ENCODE measurements at regions not wholly inside any gene's neighbourhood (a gene's known extent, or its start where the extent isn't known, plus 50 kb on each side); places are given as distances from the start of the nearest gene placed in this dataset.
"Not testable (repeated sequence)": the region's sequence is repeated elsewhere in the genome, so short reads cannot be mapped to it uniquely, and the experiment has no call there.

DNA sequence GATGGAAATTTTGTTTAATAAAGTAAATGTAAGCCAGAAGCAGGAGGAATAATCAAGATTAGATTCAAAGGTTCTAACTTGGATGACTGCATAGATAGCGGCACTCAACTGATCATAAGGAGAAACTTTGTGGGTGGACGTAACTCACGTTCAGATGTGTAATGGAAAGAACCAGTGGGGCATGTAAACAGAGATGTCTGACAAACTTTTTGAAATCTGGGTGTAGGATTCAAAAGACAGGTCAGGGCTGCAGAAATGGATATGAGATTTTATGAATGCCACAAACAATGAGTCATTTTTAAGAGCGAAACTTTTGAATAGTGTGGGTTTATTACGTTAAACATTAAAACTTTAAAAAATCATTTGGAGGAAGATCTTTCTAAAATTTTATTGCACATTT is 375.6 kb downstream of the GBA3 start:
- DNase-seq: no peak

DNA sequence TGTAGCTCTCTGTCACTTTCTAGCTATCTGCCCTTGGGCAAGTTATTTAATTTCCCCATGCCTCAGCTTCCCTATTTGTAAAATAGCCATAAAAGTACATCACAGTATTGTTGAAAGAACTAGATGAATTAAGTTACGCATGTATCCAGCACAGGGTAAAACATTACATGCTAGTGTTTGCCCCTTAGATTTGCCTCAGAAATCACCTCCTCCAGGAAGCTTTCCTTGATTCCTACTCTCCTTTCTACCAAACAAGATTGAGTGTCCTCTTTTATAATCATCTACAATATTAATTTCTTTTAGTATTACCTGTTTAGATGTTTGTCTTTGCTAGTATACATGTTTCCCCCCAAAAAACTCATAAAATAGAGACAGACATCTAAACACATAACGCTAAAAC is 369.5 kb downstream of the GBA3 start:
- no peak for DNase-seq

- DNase-seq: no peak
These were observed 368.7 kb downstream of the GBA3 start for GRCh38 chr4:23061431-23061830.

GRCh38 chr4:23060776-23061175 is 368.0 kb downstream of the GBA3 start:
- no peak for DNase-seq

DNA sequence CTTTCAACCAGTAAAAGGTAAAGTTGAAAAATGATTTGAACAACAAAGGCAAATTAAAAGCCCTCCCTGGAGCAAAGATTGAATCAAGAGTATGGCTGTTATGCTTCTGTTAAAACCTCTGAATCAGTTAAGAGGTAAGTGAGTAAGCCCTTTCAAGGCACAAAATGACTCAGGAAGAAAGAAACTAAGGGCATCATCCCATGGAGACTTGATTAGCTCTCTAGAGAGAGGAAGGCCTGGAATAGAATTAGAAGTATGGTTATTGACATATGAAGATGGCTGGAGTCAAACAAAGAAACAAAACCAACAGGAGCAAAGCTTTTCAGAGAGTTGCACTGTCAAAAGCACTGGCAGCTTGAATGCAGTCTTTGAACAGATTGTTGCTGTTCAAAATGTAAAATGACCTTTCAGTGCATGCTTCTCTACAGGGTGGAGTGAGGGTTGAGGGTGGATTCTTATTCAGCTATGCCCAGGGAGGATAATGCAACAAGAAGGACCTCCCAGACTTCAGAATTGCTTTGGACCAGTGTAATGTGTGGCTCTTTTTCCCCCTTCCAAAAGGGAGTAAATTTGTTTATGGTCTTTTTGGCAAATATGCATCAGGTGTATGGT is 365.5 kb downstream of the GBA3 start:
- DNase-seq: no peak

- DNase-seq: no peak
These were observed 348.8 kb downstream of the GBA3 start for GRCh38 chr4:23041501-23041900.

- no peak for DNase-seq
These were observed 347.8 kb downstream of the GBA3 start for GRCh38 chr4:23040539-23040938.

DNA sequence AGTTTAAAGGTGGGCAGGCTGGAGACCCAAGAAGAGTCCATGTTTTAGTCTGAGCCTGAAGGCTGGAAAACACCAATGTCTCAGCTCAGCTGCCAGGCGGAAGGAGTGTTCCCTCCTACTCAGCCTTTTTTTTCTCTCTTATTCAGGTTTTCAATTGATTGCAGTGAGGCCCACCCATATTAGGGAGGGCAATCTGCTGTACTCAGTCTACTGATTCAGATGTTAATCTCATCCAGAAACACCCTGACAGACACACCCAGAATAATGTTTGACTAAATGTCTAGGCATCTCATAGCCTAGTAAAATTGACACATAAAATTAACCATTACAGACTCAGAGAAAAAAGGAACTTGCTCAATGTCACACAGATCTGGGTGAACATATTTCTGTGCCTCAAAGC is 347.1 kb downstream of the GBA3 start:
- no peak for DNase-seq

- DNase-seq: no peak
These were observed 346.1 kb downstream of the GBA3 start for GRCh38 chr4:23038626-23039491.

DNA sequence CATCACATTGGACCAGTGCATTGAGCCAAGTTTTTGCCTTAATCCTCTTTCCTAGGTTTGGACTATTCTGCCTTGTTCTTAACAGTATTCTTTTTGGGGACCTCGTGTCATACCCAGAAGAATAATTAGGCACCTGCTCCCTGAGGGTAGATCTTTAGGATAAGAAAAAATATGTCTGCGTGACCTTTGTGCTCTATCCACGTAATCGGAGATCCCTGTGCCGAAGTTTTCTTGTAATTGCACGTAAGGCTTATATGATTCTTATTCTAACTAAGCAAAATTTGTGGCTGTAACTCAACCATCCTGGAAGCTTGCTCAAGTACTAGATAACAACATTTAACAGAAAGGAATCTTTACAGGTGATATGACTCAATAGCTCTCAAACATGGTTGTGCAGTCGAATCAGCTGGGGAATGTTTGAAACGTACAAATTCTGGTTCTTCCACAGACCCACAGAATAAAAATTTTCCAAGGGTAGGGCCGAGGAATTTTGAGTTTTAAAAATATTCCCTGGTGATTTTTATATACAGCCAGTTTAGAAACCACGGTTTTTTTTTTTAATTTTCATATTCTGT is 344.3 kb downstream of the GBA3 start:
- DNase-seq: no peak

DNA sequence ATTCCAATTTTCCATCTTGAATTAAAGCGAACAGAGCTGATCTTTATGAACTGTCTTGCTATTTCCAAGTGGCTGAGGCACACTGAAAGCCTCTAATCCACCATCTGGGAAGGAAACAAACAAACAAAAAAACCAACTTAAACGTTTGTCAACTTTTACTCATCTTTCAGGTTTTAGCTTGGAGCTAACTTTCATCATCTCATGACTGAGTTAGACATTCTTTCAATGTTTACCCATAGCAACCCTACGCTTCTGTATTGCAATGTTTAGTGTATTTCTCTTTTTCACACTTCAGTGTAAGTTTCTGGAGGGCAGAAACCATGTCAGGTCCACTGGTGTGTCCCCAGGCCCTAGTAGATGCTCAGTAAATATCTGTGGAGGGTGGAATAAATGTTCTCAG is 343.8 kb downstream of the GBA3 start:
- DNase-seq: no peak

DNA sequence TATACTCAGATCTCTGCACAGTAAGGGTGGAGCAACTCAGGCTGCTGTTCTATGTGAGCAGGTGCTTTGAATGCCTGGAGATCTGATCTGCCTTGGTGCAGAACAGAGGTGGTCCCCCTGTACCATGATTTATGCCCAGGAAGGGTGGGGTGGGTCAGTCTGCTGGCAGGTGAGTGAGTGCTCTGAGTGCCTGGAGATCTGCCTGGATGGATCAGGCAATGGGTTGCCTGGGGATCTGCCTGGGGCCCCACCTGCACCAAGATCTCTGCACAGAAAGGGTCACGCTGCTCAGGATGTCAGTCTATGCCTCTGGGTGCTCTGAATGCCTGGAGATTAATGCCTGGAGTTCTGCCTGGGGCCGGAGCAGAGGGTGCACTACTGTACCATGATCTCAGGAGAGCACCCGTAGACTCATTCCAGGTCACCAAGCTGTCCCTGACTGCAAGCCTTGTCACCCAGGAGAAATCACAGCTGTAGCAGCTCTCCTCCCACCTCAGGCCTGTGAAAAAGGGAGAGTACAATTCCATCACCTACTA is 342.9 kb downstream of the GBA3 start:
- DNase-seq: no peak

DNA sequence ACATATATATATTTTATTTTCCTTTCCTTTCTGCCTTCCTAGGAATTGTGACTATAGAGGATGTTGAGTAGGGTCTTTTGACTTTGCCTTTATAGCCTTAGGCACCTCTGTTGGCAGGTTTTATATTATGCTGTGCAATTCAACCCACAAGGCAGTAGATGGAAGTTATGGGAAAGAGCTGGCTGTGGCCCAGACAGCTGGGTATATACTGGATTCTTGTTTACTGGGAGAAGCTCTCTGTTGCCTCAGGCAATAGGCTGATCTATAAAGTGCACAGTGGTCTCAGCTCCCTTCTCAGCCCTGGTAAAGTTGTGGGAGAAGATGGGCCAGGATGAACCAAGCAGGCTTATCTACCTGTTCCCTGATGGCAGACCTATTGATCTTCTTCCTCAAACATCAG is 342.0 kb downstream of the GBA3 start:
- DNase-seq: no peak

GRCh38 chr4:23033796-23034195 is 341.1 kb downstream of the GBA3 start:
- no peak for DNase-seq

DNA sequence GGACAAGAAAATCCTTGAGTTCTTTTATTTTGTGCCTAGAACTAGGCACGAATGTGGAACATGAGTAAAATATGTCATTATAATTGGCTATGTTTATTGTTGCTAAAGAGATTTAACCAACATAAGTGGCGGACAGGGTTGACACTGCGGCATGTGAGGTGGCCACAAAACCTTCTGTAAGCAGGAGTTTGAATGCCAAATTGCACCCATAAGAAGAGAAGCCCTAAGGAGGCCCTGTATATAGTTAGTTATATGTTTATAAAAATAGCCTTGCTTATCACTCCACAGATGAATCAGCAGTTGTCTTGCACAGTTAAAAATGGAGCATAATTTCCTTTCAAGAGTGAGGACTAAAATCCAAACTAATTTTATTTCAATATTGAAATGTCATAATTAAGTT is 336.1 kb downstream of the GBA3 start:
- DNase-seq: no peak

GRCh38 chr4:23023666-23024065 is 330.9 kb downstream of the GBA3 start:
- no peak for DNase-seq

DNA sequence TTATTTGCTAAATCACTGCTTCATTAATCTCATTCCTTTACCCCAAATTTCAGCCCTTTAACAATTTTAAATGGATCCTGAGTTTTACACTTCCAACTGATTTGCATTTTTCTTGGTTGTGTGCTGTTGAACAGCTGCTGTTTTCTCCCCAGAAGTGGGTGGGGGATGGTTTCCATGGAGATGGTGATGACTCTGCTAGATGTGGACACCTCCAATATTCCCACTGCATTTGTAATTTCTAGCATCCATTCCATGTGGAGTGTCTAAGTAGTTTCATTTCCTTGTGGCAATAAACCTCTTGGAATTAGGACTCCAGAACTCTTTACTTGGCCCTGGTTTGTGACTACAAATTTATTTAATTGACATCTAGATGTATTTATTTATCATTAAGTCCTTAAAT is 330.4 kb downstream of the GBA3 start:
- no peak for DNase-seq

DNA sequence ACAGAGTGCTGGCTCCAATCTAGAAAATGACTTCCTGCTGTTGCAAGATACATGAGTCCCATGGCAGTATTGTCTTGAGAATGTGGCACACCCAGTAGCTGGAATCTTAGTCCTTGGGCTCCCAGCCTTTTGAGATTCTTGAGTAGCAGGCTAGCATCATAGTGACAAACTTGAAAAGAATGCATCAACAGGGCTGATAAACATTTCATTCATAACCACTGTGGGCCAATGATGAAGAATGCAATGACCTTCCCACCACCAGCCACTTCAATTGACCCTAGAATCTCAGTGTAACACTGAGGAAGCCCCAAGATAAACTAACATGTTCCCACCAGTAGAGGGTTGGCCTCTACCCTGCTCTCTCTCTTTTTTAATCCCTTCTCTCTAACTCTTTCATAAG is 329.3 kb downstream of the GBA3 start:
- DNase-seq: no peak

DNA sequence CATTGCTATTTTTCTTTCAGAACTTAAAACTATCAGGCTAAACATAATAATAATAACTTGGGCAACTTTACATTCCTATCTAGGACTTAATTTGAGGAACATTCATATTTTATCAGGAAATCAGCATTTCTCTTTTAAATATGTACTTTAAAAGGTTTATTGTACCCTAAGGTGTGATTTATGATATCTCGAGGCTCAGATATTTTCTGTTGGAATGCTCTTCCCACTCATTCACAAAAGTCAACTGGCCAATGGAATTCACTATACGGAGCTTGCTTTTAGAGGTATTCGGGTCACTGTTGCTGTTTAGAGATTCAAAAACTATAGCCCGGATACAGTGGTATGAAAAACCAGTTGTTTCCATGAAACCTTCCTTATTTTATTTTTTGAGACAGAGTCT is 328.3 kb downstream of the GBA3 start:
- DNase-seq: no peak

DNA sequence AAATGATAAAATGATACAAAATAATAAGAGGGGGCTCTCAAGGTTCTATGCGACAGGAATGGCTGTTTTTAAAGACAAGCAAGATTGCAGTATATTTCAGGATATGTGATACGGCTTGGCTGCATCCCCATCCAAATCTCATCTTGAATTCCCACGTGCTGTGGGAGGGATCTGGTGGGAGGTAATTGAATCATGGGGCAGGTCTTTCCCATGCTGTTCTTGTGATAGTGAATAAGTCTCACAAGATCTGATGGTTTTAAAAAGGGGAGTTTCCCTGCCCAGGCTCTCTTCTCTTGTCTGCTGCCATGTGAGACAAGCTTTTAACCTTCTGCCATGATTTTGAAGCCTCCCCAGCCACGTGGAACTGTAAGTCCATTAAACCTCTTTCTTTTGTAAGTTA is 327.7 kb downstream of the GBA3 start:
- not testable (repeated sequence) for DNase-seq

GRCh38 chr4:23016981-23017380 is 324.2 kb downstream of the GBA3 start:
- no peak for DNase-seq

- no peak for DNase-seq
These were observed 323.1 kb downstream of the GBA3 start for GRCh38 chr4:23015821-23016220.

- DNase-seq: no peak
These were observed 316.4 kb downstream of the GBA3 start for GRCh38 chr4:23009093-23009492.

- DNase-seq: no peak
These were observed 314.0 kb downstream of the GBA3 start for GRCh38 chr4:23006756-23007155.

Data from DMS79 treated with DMSO at 0.1 percent for 48 hours (cell line).